GM06990 (cell line): ENCODE measurements at regions not wholly inside any gene's neighbourhood (a gene's known extent, or its start where the extent isn't known, plus 50 kb on each side); places are given as distances from the start of the nearest gene placed in this dataset.

Source experiments
- DNase-seq: peaks from one replicate; pipeline ENCODE4 v3.0.0-alpha.2; 2011; ENCODE audit not compliant: insufficient read length; ENCODE audit errors: extremely low read depth
- H3K27me3 ChIP-seq: replicated peaks from 2 replicates; pipeline ENCODE4 v1.6.0; 2011; ENCODE audit warnings: low read length; ENCODE audit not compliant: control insufficient read depth, insufficient read depth
- H3K36me3 ChIP-seq: 2 replicates; pipeline ENCODE4 v1.5.1; 2011; ENCODE audit warnings: low read length; ENCODE audit not compliant: control insufficient read depth, insufficient read depth
- H3K4me3 ChIP-seq: replicated peaks from 2 replicates; pipeline ENCODE4 v1.5.1; 2011; ENCODE audit warnings: low read depth, mild to moderate bottlenecking, control low read depth, low read length
- TF ChIP-seq, protein P1 (sequence below): IDR thresholded peaks from 2 replicates; pipeline ENCODE4 v1.5.1; 2011; ENCODE audit warnings: low read length, control low read depth, mild to moderate bottlenecking, inconsistent platforms; ENCODE audit not compliant: insufficient read depth, poor library complexity, severe bottlenecking

DNA sequence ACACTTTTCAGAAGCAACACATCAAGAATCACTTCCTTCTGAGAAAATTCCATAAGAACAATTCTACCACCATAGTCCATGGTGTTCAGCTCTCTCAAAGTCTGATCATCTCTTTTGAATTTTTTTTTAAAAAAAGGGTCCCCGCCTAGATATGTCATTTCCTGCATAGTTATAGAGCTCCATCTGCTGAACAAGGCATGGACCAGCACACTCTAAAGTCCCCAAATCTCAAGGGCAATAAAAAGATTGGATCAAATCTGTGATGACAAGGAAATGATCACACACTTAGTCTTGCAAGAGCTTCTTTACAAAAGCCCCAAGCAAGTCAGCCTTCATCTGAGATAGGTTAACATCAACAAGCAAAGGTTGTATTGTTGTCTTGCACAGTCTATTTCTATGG is 100.7 kb upstream of the STMND1 start:
- Histone ChIP-seq H3K4me3 (no peak overlapping the region), H3K36me3 (no peaks in the 10 kb centered on the region), H3K27me3 (no peaks in the 10 kb centered on the region; the same call in 1 of the 2 replicates)
- no peak for DNase-seq
- TF ChIP-seq, protein P1, sequence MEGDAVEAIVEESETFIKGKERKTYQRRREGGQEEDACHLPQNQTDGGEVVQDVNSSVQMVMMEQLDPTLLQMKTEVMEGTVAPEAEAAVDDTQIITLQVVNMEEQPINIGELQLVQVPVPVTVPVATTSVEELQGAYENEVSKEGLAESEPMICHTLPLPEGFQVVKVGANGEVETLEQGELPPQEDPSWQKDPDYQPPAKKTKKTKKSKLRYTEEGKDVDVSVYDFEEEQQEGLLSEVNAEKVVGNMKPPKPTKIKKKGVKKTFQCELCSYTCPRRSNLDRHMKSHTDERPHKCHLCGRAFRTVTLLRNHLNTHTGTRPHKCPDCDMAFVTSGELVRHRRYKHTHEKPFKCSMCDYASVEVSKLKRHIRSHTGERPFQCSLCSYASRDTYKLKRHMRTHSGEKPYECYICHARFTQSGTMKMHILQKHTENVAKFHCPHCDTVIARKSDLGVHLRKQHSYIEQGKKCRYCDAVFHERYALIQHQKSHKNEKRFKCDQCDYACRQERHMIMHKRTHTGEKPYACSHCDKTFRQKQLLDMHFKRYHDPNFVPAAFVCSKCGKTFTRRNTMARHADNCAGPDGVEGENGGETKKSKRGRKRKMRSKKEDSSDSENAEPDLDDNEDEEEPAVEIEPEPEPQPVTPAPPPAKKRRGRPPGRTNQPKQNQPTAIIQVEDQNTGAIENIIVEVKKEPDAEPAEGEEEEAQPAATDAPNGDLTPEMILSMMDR = peak; percentile 23

DNA sequence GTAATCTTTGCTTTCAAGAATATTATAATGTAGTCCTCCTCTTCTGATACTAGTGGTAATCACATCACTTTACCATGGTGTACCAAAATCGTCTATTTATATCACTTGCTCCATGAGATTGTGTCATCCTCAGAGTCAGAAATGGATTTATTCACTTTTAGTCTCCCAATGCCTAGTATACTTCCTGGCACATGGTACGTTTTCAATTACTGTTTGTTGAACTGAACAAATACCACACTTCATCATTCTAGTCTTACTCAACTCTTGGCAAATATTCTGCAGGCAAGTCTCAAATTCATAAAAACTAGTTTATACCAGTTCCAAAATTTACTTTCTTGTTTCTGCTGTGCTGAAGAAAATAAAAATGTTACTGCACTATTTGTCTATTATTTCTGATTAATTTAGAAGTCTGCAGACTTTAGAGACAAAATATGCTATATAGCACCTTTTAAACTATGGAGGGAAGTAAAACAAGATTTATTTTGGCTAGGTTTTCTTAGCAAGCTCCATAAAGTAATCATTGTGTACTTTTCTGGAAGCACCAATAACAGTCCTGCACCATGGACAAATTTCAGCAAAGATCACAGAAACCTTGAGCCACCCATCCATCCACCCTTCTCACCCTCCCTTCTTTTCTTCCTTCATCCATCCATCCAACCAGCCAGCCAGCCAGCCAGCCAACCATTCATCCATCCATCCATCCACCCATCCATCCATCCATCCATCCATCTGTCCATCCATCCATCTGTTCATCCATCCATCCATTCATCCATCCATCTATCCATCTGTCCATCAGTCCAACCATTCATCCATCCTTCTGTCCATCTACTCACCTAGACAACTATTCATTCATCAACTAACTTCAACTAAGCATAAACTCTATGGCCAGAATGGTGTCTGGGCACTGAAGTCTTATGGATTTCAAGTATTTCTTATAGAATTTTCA is 102.1 kb upstream of the STMND1 start:
- no peak for DNase-seq
- TF ChIP-seq, protein P1 = no peak
- H3K36me3 ChIP-seq = no peaks in the 10 kb centered on the region
- H3K27me3 ChIP-seq = peaks cover 3% of the 10 kb centered on the region
- no peak overlapping the region for H3K4me3 ChIP-seq

DNA sequence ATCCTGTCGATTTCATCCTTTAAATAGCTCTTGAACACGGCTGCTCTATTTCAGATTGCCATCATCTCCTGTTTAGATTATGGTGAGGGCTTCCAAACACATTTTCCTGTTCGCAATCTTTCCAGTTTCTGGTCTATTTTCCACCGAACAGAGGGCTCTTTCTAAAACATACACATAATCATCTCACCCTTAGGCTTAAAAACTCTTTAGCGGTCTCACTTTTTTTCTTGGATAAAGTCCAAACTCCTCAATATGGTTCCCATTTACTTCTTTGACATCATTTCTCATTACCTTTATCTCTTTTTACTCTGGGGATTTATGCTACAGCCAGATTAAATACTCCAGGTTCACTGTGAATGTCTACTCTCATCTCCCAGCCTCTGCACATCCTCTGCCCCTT is 103.4 kb upstream of the STMND1 start:
- DNase-seq = no peak
- peaks cover 3% of the 10 kb centered on the region for H3K27me3 ChIP-seq
- H3K36me3 ChIP-seq = no peaks in the 10 kb centered on the region
- no peak overlapping the region for H3K4me3 ChIP-seq
- TF ChIP-seq, protein P1 = no peak

DNA sequence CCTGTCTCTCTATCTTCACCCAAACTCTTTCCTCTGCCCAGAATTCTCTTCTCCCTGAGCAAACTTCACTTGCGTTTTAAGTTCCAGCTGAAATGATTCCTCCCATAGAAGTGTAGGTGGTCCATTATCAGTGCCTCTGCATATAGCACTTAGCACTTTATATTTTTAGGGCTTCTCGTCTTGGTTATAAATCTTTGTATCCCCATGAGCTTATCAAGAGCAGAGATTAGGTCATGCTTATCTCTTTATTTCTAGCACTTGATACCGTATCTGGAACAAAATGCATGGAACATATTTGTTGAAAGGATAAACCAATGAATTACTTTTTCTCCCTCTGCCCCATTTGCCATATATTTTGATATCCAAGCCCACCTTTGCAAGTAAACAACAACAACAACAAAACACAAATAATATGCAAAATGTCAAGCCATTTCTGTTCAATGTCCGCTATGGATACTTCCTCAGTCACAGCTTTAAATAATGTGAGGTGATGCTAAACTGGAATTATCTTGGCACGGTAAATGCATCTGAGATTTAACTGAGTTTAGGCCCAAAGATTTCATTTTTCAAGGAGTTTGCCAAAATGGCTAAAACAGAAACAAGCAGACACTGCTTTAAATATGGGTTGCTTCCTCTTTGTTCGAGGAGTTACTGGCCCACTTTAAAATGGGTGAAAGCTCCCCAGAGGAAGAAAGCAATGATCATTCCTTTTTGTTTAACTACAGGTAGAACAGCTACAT is 106.2 kb upstream of the STMND1 start:
- peaks cover 3% of the 10 kb centered on the region for H3K27me3 ChIP-seq
- no peaks in the 10 kb centered on the region for H3K36me3 ChIP-seq
- TF ChIP-seq, protein P1 = no peak
- H3K4me3 ChIP-seq = no peak overlapping the region
- no peak for DNase-seq

DNA sequence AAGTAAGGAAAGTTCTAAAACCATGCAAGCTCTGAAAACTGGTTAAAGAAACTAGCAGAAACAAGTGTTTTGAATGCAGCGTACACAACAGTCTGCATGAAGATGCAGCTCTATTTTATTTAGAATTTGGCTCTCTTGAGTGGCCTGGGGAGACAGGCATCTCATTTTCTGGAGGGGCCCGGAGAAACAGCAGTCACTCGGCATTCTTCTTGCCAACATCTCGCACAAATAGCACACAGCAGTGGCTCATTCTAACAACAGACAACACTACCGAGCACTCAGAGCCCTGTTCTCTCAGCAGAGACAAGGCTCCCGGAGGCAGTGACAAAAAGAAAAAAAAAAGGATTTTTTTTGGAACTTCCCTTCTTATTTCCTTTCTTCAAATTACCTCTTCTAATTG is 108.5 kb upstream of the STMND1 start:
- Histone ChIP-seq H3K27me3 (peaks cover 3% of the 10 kb centered on the region), H3K4me3 (no peak overlapping the region), H3K36me3 (no peaks in the 10 kb centered on the region)
- DNase-seq = no peak
- TF ChIP-seq, protein P1 = no peak
